GM19238 (cell line): ENCODE measurements at regions not wholly inside any gene's neighbourhood (a gene's known extent, or its start where the extent isn't known, plus 50 kb on each side); places are given as distances from the start of the nearest gene placed in this dataset.
"Not testable (repeated sequence)": the region's sequence is repeated elsewhere in the genome, so short reads cannot be mapped to it uniquely, and the experiment has no call there.

Source experiments
- DNase-seq: peaks from one replicate; pipeline ENCODE4 v3.0.0; 2011; ENCODE audit warnings: low spot score; ENCODE audit not compliant: insufficient read length

GRCh38 chr1:148279002-148279542 is 127.0 kb upstream of the NBPF11 start:
- DNase-seq, result not testable (repeated sequence)

DNA sequence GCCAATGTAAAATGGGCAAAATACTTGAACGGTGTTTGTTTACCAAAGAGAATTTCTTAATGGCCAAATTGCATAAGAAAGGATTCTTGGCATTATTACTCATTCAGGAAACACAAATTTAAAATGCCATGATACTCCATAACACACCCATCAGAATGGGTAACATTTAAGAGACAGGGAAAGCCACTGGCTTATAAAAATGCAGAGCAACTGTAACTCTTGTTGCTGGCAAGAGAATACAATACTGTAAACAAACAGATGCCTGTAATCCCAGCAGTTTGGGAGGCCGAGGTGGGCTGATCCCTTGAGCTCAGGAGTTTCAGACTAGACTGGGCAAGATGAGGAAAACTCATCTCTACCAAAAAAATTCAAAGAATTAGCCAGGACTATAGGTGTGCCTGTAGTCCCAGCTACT is 125.8 kb upstream of the NBPF11 start:
- DNase-seq, result not testable (repeated sequence)

- DNase-seq, result not testable (repeated sequence)
Observed at GRCh38 chr1:148267066-148267465, 115.0 kb upstream of the NBPF11 start.

DNA sequence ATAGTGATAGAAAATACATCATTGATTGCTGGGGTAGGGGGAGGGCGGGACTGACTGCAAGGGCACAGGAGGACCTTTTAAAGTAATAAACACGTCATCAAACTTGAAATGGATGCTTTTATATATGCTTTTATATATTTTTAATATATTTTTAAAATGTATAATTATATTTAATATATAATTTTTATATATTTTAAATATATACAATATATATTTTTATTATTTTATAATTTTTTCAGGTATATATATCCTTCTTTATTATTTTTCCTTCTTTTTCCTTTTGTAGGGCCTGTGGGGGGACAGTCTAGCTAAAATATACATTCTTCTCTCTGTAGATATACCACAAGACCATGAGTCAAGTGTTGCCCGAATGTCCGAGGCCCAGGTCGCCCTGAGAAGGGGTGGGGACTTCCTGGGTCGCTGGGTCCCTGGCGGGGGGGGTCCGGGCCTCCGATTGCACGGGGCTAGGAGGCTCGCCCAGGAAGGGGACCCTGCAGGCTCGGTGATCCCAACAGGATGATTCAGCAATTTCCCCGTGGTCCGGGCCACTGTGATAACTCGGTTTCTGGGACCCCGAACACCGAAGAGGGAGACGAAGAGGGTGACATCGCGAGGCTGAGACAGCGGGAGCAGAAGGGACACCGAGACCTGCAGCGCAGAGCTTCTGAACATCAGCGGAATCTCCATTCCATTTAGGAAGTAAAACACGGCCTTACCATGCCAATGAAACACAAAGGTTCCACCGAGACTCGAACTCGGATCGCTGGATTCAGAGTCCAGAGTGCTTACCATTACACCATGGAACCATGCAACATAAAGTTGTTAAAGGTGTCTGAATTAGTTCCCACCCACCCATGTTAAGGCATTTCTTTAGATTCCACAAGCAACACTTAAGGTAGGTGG is 112.5 kb upstream of the NBPF11 start:
- DNase-seq, result no peak

DNA sequence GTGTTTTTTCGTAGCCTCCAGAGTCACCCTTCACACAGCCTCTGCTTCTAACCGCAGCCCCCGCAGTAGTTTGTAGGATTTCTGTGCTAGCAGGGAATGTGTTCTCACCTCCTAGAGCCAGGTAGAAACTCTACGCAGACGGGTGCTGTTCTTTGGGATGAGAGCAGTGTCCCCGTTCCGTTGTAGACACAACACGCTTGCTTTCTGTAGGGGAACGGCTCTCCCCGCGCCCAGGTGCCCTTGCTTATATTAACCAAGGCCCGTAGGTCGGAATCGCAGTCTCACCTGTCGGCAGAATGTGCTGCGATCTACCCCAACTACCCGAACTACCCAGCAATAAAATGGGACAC is 111.8 kb upstream of the NBPF11 start:
- DNase-seq, result no peak

DNA sequence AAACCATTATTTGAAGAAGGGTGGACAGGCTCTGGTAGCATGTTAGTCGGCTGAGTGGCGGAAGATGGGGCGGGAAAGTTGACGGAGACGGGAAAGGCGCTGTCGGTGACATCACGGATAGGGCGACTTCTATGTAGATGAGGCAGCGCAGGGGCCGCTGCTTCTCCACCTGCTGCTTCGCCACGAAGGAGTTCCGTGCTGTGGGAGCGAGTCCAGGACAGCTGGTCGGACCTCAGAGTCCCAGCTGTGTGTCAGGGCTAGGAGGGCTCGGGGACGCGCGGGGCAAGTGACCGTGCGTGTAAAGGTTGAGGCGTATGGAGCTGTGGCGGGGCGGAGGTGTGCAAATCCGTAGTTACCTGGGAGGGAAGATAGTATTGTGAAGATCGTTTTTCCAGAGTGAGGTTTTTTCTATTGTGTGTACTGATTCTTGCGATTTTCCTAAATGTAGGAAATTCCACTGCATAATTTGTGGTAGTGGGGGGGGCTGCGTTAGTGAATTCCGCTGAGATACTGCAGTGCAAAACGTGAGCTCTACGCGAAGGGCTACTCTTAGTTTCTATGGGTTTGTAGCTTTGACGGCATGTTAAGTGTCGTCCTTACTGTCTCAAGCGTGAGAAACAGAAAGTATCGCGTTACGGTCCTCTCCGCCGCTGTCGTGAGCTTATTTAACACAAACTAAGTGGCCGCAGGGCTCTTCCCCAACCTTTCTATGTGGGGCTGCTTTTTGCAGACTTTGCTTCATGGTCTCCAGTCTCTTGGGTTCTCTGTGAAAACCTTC is 111.2 kb upstream of the NBPF11 start:
- peak; percentile 10 for DNase-seq

- not testable (repeated sequence) for DNase-seq
Observed at GRCh38 chr1:148261684-148262083, 109.6 kb upstream of the NBPF11 start.

- DNase-seq, result not testable (repeated sequence)
Observed at GRCh38 chr1:148257886-148258285, 105.8 kb upstream of the NBPF11 start.

- not testable (repeated sequence) for DNase-seq
Observed at GRCh38 chr1:148254611-148255429, 102.7 kb upstream of the NBPF11 start.

DNA sequence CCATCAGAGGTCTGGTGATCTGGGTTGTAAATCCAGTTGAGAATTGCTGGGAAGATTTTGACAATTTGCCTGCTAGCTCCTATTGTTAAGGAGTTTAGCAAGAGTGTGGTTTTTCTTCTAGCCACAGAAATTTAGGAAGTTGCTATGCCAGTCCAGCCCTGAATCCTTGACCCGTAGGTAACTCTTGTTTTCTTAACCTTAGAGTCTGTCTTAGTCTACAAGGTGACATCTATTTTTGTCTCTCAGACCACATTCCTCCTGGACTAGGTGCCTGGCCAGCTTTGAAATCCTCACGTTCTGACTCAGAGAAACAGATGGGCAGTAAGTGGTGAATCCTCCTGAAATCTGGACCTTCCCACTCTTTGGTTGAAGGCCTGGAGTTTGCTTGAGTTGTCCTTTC is 101.7 kb upstream of the NBPF11 start:
- DNase-seq, result not testable (repeated sequence)

DNA sequence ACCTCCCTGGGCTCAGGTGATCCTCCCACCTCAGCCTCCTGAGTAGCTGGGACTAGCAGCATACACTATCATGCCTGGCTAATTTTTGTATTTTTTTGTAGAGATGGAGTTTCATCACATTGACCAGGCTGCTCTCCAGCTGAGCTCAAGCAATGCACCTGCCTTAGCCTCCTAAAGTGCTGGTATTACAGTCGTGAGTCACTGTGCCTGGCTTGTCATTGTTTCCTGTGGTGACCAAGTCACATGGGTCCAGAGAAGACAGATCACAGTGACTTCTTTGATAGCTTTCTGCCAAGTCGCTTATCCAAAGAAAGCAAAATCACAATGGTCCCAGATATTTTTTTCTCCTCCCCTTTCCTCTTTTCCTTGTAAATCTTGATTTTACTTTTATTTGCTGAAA is 96.7 kb upstream of the NBPF11 start:
- not testable (repeated sequence) for DNase-seq

DNA sequence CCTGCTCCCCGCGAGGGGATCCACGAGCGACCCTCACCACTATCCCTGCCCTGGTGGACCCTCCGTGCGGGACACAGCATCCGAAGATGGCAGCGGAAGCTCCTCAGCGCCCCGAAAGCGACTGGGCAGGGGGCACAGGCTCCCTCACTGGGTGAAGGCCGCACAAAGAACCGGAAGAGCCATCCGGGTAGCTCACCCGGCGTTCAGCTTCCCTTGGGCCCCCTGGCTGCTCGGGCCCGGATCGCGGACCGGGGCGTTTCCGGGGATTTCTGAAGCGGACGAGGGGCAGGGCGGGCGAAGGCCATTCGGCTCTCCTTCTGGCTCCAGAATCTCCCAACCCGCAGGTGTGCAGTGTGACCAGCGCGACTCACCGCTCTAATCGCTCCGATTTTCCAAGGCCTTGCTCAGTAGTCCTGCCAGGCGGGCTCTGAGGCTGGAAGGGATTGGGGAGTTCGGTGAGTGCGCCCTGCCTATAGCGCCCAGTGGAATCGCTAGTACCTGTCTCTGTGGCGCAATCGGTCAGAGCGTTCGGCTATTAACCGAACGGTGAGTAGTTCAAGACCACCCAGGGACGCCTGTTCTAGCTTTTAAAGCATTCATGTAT is 94.3 kb upstream of the NBPF11 start:
- DNase-seq, result not testable (repeated sequence)

DNA sequence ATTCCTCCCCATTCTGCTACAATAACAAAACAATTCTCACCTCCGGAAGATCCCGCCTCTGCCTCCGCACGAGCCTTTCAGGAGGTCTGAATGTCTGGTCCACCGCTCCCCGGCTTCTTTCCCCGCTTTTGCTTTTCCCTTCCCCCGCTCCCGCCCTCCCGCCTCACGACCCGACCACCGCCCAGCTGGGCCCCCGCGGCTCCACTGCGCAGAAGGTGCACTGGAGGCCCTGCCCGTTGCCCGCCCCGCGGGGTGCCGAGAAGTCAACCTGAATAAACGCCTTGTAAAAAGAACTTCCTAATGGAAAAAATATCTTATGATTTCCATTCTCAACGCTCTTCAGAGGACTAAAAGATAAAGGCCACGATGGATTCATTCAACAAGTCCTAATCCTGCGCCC is 93.8 kb upstream of the NBPF11 start:
- DNase-seq, result not testable (repeated sequence)

- DNase-seq, result not testable (repeated sequence)
Observed at GRCh38 chr1:148245443-148245842, 93.4 kb upstream of the NBPF11 start.

- DNase-seq, result not testable (repeated sequence)
Observed at GRCh38 chr1:148233250-148233649, 81.2 kb upstream of the NBPF11 start.

- not testable (repeated sequence) for DNase-seq
Observed at GRCh38 chr1:148228846-148229245, 76.8 kb upstream of the NBPF11 start.

DNA sequence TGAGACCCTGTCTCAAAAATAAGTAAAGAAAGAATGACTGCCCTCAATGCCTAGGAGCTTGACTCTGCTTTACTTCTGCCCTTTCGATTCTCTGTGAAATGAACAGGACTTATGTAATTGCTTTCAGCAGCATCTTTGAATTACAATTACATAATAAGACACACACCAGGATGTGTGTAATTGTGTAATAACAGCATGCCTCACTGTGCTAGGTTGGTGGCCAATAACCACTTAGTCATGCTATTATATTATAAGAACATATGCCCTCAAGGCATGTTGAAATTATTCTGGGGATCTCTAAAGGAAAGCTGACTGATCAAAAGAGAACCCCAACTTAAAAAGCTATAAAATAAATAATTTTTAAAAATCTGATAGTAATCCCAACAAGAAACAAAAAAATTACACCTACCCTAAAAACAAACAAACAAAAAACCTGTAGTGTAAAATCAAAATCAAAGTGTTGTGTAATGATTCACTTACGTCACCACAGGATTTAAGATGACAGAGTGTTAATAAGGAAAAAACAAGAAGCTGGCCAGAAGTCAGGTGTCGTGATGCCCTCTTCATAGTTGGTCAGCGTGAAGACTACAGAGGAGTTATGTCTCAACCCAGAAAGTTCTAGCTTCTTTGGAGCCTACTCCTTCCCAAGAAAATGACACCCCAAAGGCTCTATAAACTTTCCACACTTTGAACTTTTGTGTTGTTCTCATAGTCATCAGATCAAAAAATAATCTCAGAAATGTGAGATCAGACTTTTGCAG is 70.5 kb upstream of the NBPF11 start:
- DNase-seq, result not testable (repeated sequence)

- DNase-seq, result not testable (repeated sequence)
Observed at GRCh38 chr1:148221593-148221992, 69.5 kb upstream of the NBPF11 start.

DNA sequence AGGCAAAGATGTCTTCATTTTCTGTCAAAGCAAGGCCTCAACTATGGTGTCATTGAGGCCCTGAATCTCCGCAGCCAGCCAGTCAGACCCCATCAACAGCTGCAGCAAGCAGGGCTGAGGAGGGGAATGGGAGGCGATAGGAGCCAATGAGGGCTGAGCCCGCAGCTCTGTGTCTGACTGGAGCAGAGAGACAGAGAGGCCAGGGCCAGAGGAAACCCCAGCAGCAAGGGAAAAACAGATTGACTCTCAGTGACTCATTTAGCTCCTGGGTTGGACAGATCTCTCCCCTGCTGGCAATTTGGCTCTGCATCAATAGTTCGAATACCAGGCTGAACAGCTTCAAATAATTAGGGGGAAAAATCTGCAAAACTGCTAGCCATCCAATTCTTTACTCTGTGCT is 67.1 kb upstream of the NBPF11 start:
- not testable (repeated sequence) for DNase-seq

DNA sequence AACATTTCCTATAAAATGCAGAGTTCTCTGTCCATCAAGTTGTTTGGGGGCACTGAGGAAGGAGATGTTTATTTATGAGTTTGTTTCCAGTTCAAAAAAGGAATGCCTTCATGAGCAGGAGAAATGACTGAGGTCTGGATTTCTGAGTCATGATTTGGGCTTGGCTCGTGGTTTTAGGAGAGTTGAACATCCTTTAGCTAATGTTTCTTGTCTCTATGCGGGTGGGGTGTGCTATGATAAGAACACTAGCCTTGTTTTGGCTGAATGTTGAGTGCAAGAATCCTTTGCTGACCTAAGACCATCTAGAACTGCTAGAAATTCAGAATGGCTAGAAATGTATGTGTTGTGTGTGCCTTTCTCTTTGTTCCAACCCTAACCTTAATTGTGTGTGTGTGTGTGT is 59.1 kb upstream of the NBPF11 start:
- not testable (repeated sequence) for DNase-seq
